ENCODE measurements at regions not wholly inside any gene's neighbourhood (a gene's known extent, or its start where the extent isn't known, plus 50 kb on each side); places are given as distances from the start of the nearest gene placed in this dataset.

- Histone ChIP-seq H3K4me3 (ENCODE audit: low read length) (no peak overlapping the region), H3K27me3 (ENCODE audit: control insufficient read depth, insufficient read depth, low read length) (no peaks in the 10 kb centered on the region), H3K36me3 (ENCODE audit: insufficient read depth, low read length) (no peaks in the 10 kb centered on the region), H3K9ac (ENCODE audit: low read depth, low read length) (no peak overlapping the region), H3K4me1 (ENCODE audit: control insufficient read depth, insufficient read depth, low read length) (no peaks in the 10 kb centered on the region), H3K9me3 (replicated peaks; ENCODE audit: low read length) (peaks cover 8% of the 10 kb centered on the region), H3K4me2 (ENCODE audit: low read length) (no peak overlapping the region)
Observed at GRCh38 chr10:121658611-121659010, 60.4 kb upstream of the FGFR2 start.

- Histone ChIP-seq H3K4me3 (ENCODE audit: low read length) (no peak overlapping the region), H3K36me3 (ENCODE audit: insufficient read depth, low read length) (no peaks in the 10 kb centered on the region), H3K4me1 (ENCODE audit: control insufficient read depth, insufficient read depth, low read length) (no peaks in the 10 kb centered on the region), H3K27me3 (ENCODE audit: control insufficient read depth, insufficient read depth, low read length) (no peaks in the 10 kb centered on the region), H3K4me2 (ENCODE audit: low read length) (no peak overlapping the region), H3K9ac (ENCODE audit: low read depth, low read length) (no peak overlapping the region), H3K9me3 (replicated peaks; ENCODE audit: low read length) (peaks cover 8% of the 10 kb centered on the region)
Observed at GRCh38 chr10:121658111-121658510, 59.9 kb upstream of the FGFR2 start.

- Histone ChIP-seq H3K4me2 (ENCODE audit: low read length) (no peak overlapping the region), H3K9me3 (replicated peaks; ENCODE audit: low read length) (peaks cover 3% of the 10 kb centered on the region), H3K4me1 (ENCODE audit: control insufficient read depth, insufficient read depth, low read length) (no peaks in the 10 kb centered on the region), H3K36me3 (ENCODE audit: insufficient read depth, low read length) (no peaks in the 10 kb centered on the region), H3K9ac (ENCODE audit: low read depth, low read length) (no peak overlapping the region), H3K4me3 (ENCODE audit: low read length) (no peak overlapping the region), H3K27me3 (ENCODE audit: control insufficient read depth, insufficient read depth, low read length) (no peaks in the 10 kb centered on the region)
Observed at GRCh38 chr10:121655254-121656144, 57.3 kb upstream of the FGFR2 start.

GRCh38 chr10:121654021-121654545 is 55.8 kb upstream of the FGFR2 start:
- Histone ChIP-seq H3K4me2 (ENCODE audit: low read length) (no peak overlapping the region), H3K4me1 (ENCODE audit: control insufficient read depth, insufficient read depth, low read length) (no peaks in the 10 kb centered on the region), H3K9ac (ENCODE audit: low read depth, low read length) (no peak overlapping the region), H3K9me3 (replicated peaks; ENCODE audit: low read length) (no peaks in the 10 kb centered on the region), H3K36me3 (ENCODE audit: insufficient read depth, low read length) (no peaks in the 10 kb centered on the region), H3K4me3 (ENCODE audit: low read length) (no peak overlapping the region), H3K27me3 (ENCODE audit: control insufficient read depth, insufficient read depth, low read length) (no peaks in the 10 kb centered on the region)

GRCh38 chr10:121653608-121654007 is 55.4 kb upstream of the FGFR2 start:
- Histone ChIP-seq H3K9me3 (replicated peaks; ENCODE audit: low read length) (peaks cover 3% of the 10 kb centered on the region), H3K9ac (ENCODE audit: low read depth, low read length) (no peak overlapping the region), H3K4me1 (ENCODE audit: control insufficient read depth, insufficient read depth, low read length) (no peaks in the 10 kb centered on the region), H3K4me2 (ENCODE audit: low read length) (no peak overlapping the region), H3K27me3 (ENCODE audit: control insufficient read depth, insufficient read depth, low read length) (no peaks in the 10 kb centered on the region), H3K4me3 (ENCODE audit: low read length) (no peak overlapping the region), H3K36me3 (ENCODE audit: insufficient read depth, low read length) (no peaks in the 10 kb centered on the region)

- Histone ChIP-seq H3K4me1 (ENCODE audit: control insufficient read depth, insufficient read depth, low read length) (no peaks in the 10 kb centered on the region), H3K27me3 (ENCODE audit: control insufficient read depth, insufficient read depth, low read length) (no peaks in the 10 kb centered on the region), H3K9ac (ENCODE audit: low read depth, low read length) (no peak overlapping the region), H3K36me3 (ENCODE audit: insufficient read depth, low read length) (no peaks in the 10 kb centered on the region), H3K4me2 (ENCODE audit: low read length) (no peak overlapping the region), H3K4me3 (ENCODE audit: low read length) (no peak overlapping the region), H3K9me3 (replicated peaks; ENCODE audit: low read length) (peaks cover 3% of the 10 kb centered on the region)
Observed at GRCh38 chr10:121648493-121648892, 50.2 kb upstream of the FGFR2 start.

GRCh38 chr10:121648059-121648458 is 49.8 kb upstream of the FGFR2 start:
- H3K27me3 ChIP-seq (ENCODE audit: control insufficient read depth, insufficient read depth, low read length), result no peaks in the 10 kb centered on the region
- no peak overlapping the region for H3K9ac ChIP-seq (ENCODE audit: low read depth, low read length)
- no peaks in the 10 kb centered on the region for H3K36me3 ChIP-seq (ENCODE audit: insufficient read depth, low read length)
- H3K4me2 ChIP-seq (ENCODE audit: low read length), result no peak overlapping the region
- H3K9me3 ChIP-seq (replicated peaks; ENCODE audit: low read length), result peaks cover 3% of the 10 kb centered on the region
- H3K4me1 ChIP-seq (ENCODE audit: control insufficient read depth, insufficient read depth, low read length), result no peaks in the 10 kb centered on the region
- H3K4me3 ChIP-seq (ENCODE audit: low read length), result no peak overlapping the region

Measured in skeletal muscle satellite cell (primary cell).